A204.1 (cell line): ENCODE measurements at regions not wholly inside any gene's neighbourhood (a gene's known extent, or its start where the extent isn't known, plus 50 kb on each side); places are given as distances from the start of the nearest gene placed in this dataset.

Source experiments
- FAIRE-seq: peaks from 2 replicates; lab custom pipeline; 2012; peaks lifted over from hg19 to GRCh38; lab: Jason Lieb, UNC

GRCh38 chr9:86795823-86796553 lies 151.3 kb downstream of the GAS1 start:
- FAIRE-seq: no peak

GRCh38 chr9:86795047-86795442 lies 152.3 kb downstream of the GAS1 start:
- FAIRE-seq: no peak

- FAIRE-seq: no peak
Measured at GRCh38 chr9:86794391-86795046, 152.8 kb downstream of the GAS1 start.

- FAIRE-seq: no peak
Measured at GRCh38 chr9:86792136-86792535, 155.2 kb downstream of the GAS1 start.

- FAIRE-seq: no peak
Measured at GRCh38 chr9:86790805-86791204, 156.5 kb downstream of the GAS1 start.

GRCh38 chr9:86788456-86788855 lies 158.8 kb downstream of the GAS1 start:
- no peak for FAIRE-seq

GRCh38 chr9:86783884-86784283 lies 163.4 kb downstream of the GAS1 start:
- FAIRE-seq: no peak

GRCh38 chr9:86782831-86783230 lies 164.5 kb downstream of the GAS1 start:
- FAIRE-seq: no peak

GRCh38 chr9:86778761-86779160 lies 168.5 kb downstream of the GAS1 start:
- no peak for FAIRE-seq

- no peak for FAIRE-seq
Measured at GRCh38 chr9:86775718-86776117, 171.6 kb downstream of the GAS1 start.

GRCh38 chr9:86774116-86774515 lies 173.2 kb downstream of the GAS1 start:
- FAIRE-seq: no peak

GRCh38 chr9:86773422-86773945 lies 173.8 kb downstream of the GAS1 start:
- no peak for FAIRE-seq

GRCh38 chr9:86772635-86772993 lies 174.7 kb downstream of the GAS1 start:
- no peak for FAIRE-seq

GRCh38 chr9:86771941-86772634 lies 175.2 kb downstream of the GAS1 start:
- no peak for FAIRE-seq

GRCh38 chr9:86771420-86771819 lies 175.9 kb downstream of the GAS1 start:
- no peak for FAIRE-seq

- FAIRE-seq: no peak
Measured at GRCh38 chr9:86768709-86769108, 178.6 kb downstream of the GAS1 start.

GRCh38 chr9:86768020-86768419 lies 179.3 kb downstream of the GAS1 start:
- FAIRE-seq: no peak

GRCh38 chr9:86767373-86767772 lies 179.9 kb downstream of the GAS1 start:
- no peak for FAIRE-seq

- FAIRE-seq: no peak
Measured at GRCh38 chr9:86766912-86767311, 180.4 kb downstream of the GAS1 start.

GRCh38 chr9:86766511-86766910 lies 180.8 kb downstream of the GAS1 start:
- no peak for FAIRE-seq

GRCh38 chr9:86765746-86766430 lies 181.4 kb downstream of the GAS1 start:
- no peak for FAIRE-seq

- FAIRE-seq: no peak
Measured at GRCh38 chr9:86764671-86765343, 182.5 kb downstream of the GAS1 start.
